HG02840 (cell line): ENCODE measurements at regions not wholly inside any gene's neighbourhood (a gene's known extent, or its start where the extent isn't known, plus 50 kb on each side); places are given as distances from the start of the nearest gene placed in this dataset.
A peak's percentile ranks its signal among the peaks of the same experiment; 100 is the strongest.

Experiments
- ATAC-seq: cut with Tn5 transposase; IDR thresholded peaks from one replicate; pipeline ENCODE4 v1.9.1; 2021; ENCODE audit warnings: mild to moderate bottlenecking, moderate library complexity, moderate number of reproducible peaks; ENCODE audit not compliant: unreplicated experiment, low FRiP score

- ATAC-seq: no peak
These were observed 50.8 kb upstream of the SLC39A10 start for GRCh38 chr2:195606179-195606578.

DNA sequence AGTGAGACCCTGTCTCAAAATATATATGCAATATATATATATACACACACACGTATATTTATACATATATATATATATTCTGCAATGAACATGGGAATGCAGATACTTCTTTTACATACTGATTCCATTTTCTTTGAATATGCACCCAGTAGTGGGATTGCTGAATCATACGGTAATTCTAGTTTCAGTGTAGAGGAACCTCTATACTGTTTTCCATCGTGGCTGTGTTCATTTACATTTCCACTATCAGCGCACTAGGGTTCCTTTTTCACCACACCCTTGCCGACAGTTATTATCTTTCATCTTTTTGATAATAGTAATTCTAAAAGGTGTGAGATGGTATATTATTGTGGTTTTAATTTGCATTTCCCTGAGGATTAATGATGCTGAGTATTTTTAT, 52.3 kb upstream of the SLC39A10 start:
- ATAC-seq: no peak

DNA sequence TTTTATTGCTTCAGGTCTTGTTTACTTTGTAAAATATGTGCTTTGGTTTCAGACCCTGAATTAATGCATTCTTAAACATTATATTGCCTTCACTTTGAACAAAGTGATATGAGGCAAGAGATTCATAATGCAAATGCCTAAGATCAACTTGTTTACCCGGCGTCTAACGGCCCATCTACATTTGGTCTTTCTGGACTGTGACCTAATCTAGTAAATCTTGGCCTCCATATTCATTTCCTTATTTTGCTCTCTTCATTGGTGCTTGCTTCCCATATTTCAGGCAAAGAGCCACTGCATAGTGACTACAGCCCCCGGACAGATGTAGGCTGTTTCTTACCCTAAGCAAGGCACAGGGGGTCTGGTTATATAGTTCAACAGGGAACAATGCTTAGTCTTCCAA, 53.0 kb upstream of the SLC39A10 start:
- ATAC-seq: no peak

- ATAC-seq: no peak
These were observed 53.6 kb upstream of the SLC39A10 start for GRCh38 chr2:195603408-195603807.

- ATAC-seq: no peak
These were observed 54.3 kb upstream of the SLC39A10 start for GRCh38 chr2:195602687-195603086.

- ATAC-seq: no peak
These were observed 55.7 kb upstream of the SLC39A10 start for GRCh38 chr2:195601361-195601760.

GRCh38 chr2:195600778-195601177, 56.2 kb upstream of the SLC39A10 start:
- no peak for ATAC-seq

GRCh38 chr2:195596840-195597239, 60.2 kb upstream of the SLC39A10 start:
- no peak for ATAC-seq

DNA sequence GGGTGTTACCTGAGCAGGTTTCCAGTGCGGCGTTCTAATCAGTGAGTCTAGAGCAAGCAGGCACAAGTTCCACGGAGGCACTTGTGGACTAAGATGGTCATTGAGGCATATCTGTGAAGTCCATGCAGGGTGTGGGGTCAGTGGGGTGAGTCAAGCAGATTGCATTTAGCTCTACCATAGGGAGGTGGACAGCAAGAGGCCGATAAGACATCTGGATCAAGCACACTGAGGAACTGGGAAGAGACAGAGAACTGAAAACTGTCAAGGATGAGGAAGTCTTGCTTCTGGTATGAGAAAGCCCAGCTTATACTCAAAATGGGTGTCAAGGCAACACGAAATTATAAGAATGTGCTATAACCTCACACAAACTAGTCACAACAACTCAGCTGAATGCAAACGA, 61.2 kb upstream of the SLC39A10 start:
- ATAC-seq: no peak

DNA sequence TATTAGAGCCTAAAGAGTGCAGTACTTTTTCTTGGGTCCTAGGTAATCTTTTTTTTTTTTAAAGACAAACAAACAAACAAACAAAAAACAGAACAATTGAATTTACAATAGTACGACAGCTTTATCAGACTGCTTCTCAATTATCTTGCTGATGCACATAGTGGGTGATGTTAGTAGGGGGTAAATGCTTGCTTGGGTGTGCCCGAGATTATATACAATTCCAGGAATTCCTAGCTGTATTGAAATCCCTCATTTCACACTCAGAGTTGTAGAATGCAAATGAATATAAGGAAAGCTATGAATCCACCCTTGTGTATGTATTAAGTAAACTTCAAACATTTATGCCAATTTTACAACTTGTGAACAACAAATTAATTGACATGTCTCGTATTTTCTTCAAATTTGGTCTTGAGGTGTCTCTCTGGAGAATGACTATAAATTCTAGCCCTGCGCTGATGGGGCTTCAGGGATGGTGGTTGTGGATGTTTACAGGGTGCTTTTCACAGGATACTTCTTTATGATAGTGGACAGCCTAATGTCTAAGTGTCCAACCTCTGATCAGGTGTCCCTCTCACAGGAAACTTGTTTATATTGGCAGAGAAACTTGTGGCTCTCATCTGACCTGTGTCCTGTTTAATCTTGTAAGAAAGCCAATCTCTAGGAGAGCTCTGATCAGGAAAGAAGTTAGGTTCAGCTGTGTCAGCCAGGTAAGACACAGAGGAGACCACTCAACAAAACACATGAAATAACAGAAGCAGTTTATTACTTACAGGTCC, 61.9 kb upstream of the SLC39A10 start:
- no peak for ATAC-seq

DNA sequence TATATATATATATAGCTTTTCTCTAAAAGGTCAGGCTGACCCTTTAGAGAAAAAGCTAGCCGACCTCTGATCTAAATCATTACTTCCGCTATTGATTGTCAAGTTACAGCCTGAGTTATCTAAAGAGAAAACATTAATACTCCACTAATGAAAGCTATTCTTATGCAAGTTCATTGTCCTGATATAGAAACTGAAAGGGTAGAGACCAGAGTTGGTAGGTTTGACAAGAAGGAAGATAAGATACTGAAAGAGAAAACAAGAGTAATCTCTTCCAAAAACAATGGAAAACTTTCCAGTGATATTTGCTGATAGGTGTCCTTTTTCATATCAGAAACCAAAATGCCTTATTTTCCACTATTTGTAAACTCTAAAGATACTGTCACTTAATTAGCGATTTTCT, 62.8 kb upstream of the SLC39A10 start:
- ATAC-seq: no peak

DNA sequence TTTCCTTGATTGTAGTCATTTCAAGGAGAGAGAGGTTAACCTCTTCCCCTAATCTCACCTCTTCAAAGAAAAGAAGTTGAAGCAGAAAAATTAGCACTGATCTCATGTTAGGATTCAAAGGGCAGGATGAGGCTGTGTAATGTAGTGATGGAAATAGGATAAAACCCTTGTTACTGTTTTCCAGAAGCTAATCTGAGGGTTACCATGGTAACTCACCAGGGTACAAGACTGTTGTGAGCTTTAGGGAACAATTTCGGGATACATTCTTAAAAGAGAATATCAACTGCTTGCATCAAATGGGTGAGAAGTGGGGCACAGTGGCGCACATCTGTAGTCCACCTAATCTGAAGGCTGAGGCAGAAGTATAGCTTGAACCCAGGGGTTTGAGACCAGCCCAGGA, 64.9 kb upstream of the SLC39A10 start:
- no peak for ATAC-seq

DNA sequence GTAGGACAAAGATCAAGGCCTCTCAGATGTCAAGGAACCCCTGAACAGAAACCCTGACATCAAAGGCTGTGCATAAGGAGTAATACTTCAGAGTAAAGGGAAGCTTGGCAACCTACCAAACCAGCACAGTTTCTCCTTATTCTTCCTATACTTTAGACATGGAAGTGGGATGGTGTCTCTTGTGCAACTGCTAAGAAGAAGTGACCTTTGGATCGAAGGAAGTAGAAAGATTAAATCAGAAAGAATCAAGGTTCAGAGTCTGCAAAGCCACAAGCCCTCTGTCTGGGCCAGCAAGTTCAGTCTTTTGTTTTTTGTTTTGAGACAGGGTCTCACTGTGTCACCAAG, 66.2 kb upstream of the SLC39A10 start:
- no peak for ATAC-seq

DNA sequence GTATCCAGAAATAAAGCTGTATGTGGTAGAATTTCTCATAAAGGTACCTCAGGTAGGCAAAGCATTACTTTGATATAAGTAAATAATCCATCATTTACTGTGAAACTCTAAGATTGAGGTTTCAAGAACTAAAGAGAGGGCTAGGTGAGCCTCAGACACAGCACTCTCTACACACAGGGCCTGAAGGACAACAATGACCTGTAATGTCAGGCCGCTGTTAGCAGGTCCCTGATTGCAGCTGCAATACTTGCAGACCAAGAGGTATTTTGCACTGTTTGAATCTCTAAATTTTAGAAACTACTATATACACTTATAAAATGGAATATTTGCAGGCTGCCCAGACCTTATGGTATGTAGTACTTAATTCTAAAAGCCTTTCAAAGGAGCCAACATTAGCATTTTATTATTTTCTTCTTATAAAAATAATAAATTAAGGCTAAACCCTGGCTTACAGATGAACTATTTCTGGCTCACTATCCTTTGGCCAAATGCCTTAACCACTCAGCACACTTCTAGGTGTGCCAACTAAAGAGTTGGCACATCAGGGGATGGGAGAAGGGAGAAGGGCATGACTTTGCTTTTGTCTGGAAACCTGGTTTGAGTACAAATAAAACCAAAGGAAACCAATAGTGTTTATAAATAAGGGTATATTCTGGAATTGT, 66.7 kb upstream of the SLC39A10 start:
- no peak for ATAC-seq

GRCh38 chr2:195587966-195588365, 69.1 kb upstream of the SLC39A10 start:
- ATAC-seq: no peak

DNA sequence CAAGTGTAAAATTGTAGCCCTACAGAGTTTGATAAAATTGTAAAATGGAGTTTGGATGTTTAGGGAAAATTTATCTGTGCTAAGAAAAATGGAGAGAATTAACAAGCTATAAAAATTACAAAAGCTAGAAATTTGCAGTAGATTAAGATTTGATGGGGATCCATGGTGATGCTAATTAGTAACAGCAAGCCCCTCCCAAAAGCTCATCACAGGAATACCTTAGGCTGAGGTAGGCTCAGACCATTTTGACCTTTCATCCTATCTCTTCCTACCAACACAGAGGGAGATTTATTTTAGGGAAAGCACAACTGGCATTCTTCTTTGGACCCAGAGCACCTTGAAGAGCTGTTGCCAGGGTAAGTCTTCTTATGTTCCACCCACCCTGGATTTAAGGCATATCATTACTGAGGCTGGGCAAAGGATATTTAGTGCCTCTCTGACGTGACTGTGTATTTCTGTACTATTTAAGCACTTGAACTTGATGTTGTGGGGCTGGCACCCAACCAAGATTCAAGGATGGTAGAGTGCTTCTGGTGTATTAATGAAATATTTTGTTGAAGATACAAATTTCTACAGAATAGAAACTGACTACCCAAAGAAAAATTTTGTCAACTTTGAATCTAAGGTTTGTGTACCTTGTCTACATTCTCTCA, 70.8 kb upstream of the SLC39A10 start:
- ATAC-seq: no peak

DNA sequence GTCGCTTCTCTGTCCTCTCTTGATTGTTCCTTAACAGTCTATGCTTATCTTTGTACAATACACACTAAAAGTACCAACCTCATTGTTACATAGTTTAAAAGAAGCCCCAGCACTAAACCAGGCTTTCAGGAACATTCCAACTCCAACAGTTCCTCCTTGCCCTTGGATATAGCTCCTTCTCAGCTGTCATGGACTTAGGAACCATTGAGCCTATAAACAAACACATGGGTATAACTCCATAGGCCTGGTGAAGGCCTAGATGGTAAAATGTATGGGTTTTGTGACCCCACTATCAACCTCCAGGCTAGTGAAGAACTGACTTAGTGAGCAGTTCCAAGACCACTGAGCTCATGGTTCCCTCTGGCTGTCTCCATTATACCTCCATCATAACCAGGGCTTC, 74.8 kb upstream of the SLC39A10 start:
- ATAC-seq: no peak

DNA sequence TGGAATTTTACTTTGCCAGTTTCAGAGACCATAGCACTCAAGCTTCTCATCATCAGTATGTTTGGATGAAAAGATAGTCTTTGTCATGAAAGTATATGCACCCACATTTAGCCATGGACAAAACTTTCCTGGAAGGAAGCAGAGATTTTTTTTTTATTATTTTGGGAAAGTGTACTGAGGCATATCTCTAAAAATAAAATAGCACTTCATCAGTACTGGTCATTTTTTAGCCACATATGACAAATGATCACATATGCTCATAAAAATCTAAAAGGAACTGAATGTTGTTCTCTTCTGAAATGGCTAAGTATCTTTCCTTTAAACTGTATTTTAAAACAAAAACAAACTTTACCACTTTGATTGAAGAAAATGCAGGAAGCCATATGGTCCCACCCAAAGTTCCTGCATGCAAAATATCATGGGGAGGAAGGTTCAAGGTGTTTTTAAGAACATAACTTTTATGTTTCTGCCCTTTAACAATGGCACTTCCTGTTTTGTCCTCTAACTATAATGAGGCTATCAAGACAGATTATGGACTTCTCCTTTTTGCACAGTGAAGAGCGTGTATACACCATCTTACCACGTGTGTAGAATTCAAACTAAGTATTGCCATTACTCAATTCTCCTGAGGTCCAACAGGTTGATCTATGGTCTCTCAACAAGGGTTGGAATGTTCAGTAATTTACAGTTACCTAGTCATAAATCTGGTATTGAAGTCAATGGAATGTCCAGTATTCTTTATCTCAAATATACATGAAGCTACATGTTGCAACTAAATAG, 77.1 kb upstream of the SLC39A10 start:
- ATAC-seq: peak; percentile 55

GRCh38 chr2:195575879-195576401, 81.1 kb upstream of the SLC39A10 start:
- peak; percentile 72 for ATAC-seq

DNA sequence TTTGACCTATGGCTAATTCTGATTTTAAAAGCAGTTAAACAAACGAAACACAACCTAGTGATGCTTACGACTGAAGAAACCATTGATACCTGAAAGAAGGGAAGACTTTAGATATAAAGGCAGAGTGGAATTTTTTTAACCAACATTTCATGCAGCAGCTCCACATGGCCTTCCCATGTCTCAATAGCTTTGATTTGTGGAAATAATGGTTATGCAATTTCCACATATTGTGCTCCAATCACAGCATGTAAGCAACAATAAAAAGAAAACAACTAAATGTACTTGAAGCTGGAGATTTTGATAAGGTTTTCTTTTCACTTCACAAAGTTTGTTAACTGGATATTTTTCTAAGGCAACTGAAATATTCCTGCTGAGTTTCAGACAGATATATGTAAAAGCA, 82.0 kb upstream of the SLC39A10 start:
- no peak for ATAC-seq

GRCh38 chr2:195574312-195574711, 82.7 kb upstream of the SLC39A10 start:
- no peak for ATAC-seq
